ENCODE measurements at regions not wholly inside any gene's neighbourhood (a gene's known extent, or its start where the extent isn't known, plus 50 kb on each side); places are given as distances from the start of the nearest gene placed in this dataset.

DNA sequence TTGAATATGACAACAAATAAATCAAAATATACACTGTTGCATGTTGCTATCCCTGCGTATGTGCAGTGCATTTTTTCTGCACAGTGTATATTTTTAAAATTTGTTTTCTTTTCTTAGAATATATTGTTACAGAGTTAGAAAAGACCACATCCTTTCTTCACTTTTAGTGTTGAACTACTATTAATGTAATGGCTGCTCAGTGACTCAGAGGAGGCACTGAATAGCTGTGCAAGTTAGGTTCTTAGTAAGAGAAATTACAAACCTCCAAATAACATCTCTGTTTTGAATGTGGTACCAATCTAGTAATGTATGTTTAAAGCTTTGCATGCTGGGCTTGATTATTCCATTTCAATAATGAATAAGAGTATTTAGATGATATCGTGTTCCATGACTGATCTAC, 208.9 kb upstream of the PRR16 start:
- no peak for TF ChIP-seq GATA2 (IDR thresholded peaks at IDR 0.05; ENCODE audit: low read depth, low read length)
- TF ChIP-seq GATA3 (IDR thresholded peaks at IDR 0.05; ENCODE audit: low read depth, low read length) = no peak
